ENCODE measurements at regions not wholly inside any gene's neighbourhood (a gene's known extent, or its start where the extent isn't known, plus 50 kb on each side); places are given as distances from the start of the nearest gene placed in this dataset.

DNA sequence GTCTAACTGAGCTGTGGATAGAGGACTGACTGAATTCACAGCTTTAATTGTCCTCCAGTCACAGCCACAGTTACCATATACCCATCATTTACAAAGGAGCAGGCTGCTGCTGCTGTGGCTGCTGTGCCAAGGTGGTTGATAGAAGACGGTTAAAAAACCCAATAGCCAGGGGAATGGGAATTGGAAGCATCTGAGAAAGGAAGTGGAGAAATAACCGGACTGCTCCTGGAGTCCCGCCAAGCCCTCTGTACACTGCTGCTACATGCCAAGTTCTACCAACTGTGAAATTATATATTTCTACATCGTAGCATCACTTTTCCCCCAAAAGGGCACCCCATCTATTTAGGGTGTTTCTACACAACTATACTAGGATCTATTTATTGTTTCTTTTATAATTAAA, 279.7 kb upstream of the ARX start:
- intact Hi-C loops (cut with micrococcal nuclease) = no loop called here
- Mint-ChIP-seq H3K4me1 (ENCODE audit: low read depth) (no peaks in the 10 kb centered on the region), H3K9me3 (peaks cover 2% of the 10 kb centered on the region), H3K4me3 (no peak overlapping the region), H3K27ac (no peak overlapping the region), H3K36me3 (ENCODE audit: low read depth) (no peaks in the 10 kb centered on the region), H3K27me3 (ENCODE audit: low read depth) (no peaks in the 10 kb centered on the region)
- no peak for DNase-seq
- CTCF ChIA-PET = interaction anchor here (0.7 to 0.8 kb wide), 2 partner anchors 13 to 65 kb away, joined by 3 to 4 read pairs; no protein-coding TSS in a partner anchor

DNA sequence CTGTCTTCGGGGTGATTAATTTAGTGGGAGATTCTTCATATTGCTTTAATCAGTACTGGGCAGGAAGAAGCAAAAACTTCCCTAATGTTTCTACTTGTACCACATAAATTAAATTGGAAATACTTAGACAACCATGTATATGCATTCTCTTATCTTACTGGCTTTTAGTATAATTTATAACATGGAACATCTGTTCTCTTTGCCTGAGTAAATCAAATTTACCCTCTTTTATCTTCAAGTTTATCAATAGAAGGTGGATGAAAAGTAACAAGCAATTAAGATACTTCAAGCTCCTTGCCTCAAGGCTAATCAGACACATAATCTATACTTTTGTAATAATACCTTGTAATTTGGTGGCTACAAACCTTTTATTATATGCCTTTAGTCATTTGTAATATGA, 274.4 kb upstream of the ARX start:
- CTCF ChIA-PET = no interaction called here
- Mint-ChIP-seq H3K27ac (no peak overlapping the region), H3K9me3 (no peaks in the 10 kb centered on the region), H3K4me1 (ENCODE audit: low read depth) (no peaks in the 10 kb centered on the region), H3K4me3 (no peak overlapping the region), H3K27me3 (ENCODE audit: low read depth) (no peaks in the 10 kb centered on the region), H3K36me3 (ENCODE audit: low read depth) (no peaks in the 10 kb centered on the region)
- intact Hi-C loops (cut with micrococcal nuclease) = no loop called here
- no peak for DNase-seq

DNA sequence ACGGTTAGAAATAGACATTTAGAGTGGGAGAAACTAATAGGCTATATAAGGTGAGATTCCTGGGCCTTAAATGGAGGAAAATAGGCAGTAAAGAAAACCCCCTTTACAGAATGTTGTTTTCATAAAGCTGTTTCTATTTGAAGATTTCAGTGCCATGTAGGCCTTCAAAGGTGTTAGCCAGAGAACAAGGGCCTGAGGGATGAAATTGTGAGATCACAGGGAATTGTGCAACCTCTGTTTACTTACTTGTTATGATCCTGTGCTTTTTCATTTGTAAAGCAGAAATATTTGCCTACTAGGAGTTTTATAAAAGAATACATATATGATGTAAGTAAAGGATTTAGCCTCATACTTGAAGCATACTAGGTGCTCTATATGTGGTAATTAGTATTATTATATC, 272.9 kb upstream of the ARX start:
- Mint-ChIP-seq H3K4me3 (no peak overlapping the region), H3K4me1 (ENCODE audit: low read depth) (no peaks in the 10 kb centered on the region), H3K9me3 (no peaks in the 10 kb centered on the region), H3K27ac (no peak overlapping the region), H3K27me3 (ENCODE audit: low read depth) (no peaks in the 10 kb centered on the region), H3K36me3 (ENCODE audit: low read depth) (no peaks in the 10 kb centered on the region)
- no peak for DNase-seq
- intact Hi-C loops (cut with micrococcal nuclease) = no loop called here
- CTCF ChIA-PET = no interaction called here

GRCh38 chrX:25287521-25287920, 271.8 kb upstream of the ARX start:
- no peaks in the 10 kb centered on the region for H3K36me3 Mint-ChIP-seq (ENCODE audit: low read depth)
- intact Hi-C loops (cut with micrococcal nuclease) = no loop called here
- H3K27me3 Mint-ChIP-seq (ENCODE audit: low read depth) = no peaks in the 10 kb centered on the region
- no peak overlapping the region for H3K27ac Mint-ChIP-seq
- no peaks in the 10 kb centered on the region for H3K9me3 Mint-ChIP-seq
- CTCF ChIA-PET = no interaction called here
- no peak overlapping the region for H3K4me3 Mint-ChIP-seq
- no peaks in the 10 kb centered on the region for H3K4me1 Mint-ChIP-seq (ENCODE audit: low read depth)
- DNase-seq = no peak

GRCh38 chrX:25285598-25285997, 269.8 kb upstream of the ARX start:
- no peaks in the 10 kb centered on the region for H3K27me3 Mint-ChIP-seq (ENCODE audit: low read depth)
- DNase-seq = no peak
- intact Hi-C loops (cut with micrococcal nuclease) = no loop called here
- no peaks in the 10 kb centered on the region for H3K36me3 Mint-ChIP-seq (ENCODE audit: low read depth)
- H3K27ac Mint-ChIP-seq = no peak overlapping the region
- H3K4me1 Mint-ChIP-seq (ENCODE audit: low read depth) = no peaks in the 10 kb centered on the region
- CTCF ChIA-PET = no interaction called here
- H3K4me3 Mint-ChIP-seq = no peak overlapping the region
- H3K9me3 Mint-ChIP-seq = no peaks in the 10 kb centered on the region

DNA sequence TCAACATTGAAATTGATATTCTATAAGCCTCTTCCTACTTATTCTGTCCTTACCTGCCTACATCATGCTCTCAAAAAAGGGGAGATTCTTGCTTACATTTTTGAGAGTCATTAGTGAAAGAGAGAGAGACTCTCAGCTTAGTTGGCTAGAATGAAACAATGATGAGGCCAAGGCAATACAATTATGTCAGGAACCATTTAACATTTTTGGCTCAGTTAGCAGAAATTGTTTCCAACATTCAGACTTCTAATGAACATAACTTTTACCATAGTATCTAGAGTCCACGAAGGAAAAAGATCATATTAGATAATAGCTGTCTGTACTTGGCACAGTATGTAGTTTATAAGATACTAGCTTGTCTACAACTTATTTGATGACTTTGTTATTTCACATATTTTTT, 263.7 kb upstream of the ARX start:
- no peak for DNase-seq
- Mint-ChIP-seq H3K27ac (no peak overlapping the region), H3K36me3 (ENCODE audit: low read depth) (no peaks in the 10 kb centered on the region), H3K4me1 (ENCODE audit: low read depth) (no peaks in the 10 kb centered on the region), H3K27me3 (ENCODE audit: low read depth) (no peaks in the 10 kb centered on the region), H3K4me3 (no peak overlapping the region), H3K9me3 (no peaks in the 10 kb centered on the region)
- intact Hi-C loops (cut with micrococcal nuclease) = no loop called here
- CTCF ChIA-PET = no interaction called here

DNA sequence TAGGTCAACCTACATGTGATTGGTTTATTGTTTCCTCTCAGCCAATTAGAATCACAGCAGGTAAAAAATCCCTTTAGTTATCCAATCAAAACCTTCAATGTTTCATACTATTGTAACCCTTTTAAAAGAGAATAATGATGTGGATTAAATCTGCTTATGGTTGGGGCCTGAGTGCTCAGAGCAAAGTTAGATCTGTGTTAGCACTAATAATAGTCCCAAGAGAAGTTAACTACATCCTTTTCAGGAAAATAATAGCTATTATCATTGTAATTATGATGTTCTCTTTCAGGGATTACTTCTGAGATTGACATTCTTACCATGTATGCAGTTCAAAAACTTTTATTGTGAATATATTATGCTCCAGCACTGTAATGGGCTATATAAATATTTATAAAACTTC, 262.6 kb upstream of the ARX start:
- no peak for DNase-seq
- Mint-ChIP-seq H3K4me1 (ENCODE audit: low read depth) (no peaks in the 10 kb centered on the region), H3K27me3 (ENCODE audit: low read depth) (no peaks in the 10 kb centered on the region), H3K27ac (no peak overlapping the region), H3K36me3 (ENCODE audit: low read depth) (no peaks in the 10 kb centered on the region), H3K9me3 (no peaks in the 10 kb centered on the region), H3K4me3 (no peak overlapping the region)
- intact Hi-C loops (cut with micrococcal nuclease) = no loop called here
- CTCF ChIA-PET = no interaction called here

DNA sequence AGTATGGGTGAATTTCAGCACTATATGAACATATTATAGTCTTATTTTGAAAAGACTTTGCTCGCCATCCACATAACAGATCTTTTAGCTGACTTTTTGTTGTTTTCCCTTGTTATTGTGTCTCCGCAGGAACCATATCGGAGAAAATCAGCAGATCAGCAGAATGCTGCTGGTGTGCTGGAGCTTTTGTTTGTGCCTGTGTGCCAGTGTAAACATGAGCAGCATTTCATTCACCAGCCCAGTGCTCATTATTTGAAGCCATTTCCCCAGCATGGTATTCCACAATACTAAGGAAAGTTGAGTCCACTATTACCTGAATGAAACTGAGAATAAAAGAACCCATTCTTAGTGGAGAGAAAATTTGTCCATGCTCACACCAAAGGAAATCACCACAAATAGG, 261.8 kb upstream of the ARX start:
- H3K4me3 Mint-ChIP-seq = no peak overlapping the region
- intact Hi-C loops (cut with micrococcal nuclease) = no loop called here
- no peaks in the 10 kb centered on the region for H3K36me3 Mint-ChIP-seq (ENCODE audit: low read depth)
- no peaks in the 10 kb centered on the region for H3K4me1 Mint-ChIP-seq (ENCODE audit: low read depth)
- H3K9me3 Mint-ChIP-seq = no peaks in the 10 kb centered on the region
- no peak for DNase-seq
- CTCF ChIA-PET = no interaction called here
- H3K27ac Mint-ChIP-seq = no peak overlapping the region
- H3K27me3 Mint-ChIP-seq (ENCODE audit: low read depth) = no peaks in the 10 kb centered on the region

DNA sequence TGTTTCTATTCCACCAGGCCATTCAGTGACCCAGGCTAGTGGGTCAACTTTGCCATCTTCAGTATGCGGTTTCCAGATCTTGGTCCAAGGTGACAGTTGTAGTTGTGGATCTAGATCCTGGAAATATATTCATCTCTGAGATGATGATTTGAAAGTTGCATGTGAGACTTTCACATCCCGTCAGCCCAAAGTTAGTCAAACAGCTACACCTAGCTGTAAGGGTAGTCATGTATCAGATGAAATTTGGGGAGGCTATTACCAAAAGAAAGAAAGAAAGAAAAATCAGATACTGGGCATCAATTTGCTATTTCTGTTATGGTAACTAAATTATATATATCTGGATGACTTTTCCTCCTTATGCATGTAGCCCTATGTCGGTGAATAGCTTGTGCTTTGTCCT, 259.4 kb upstream of the ARX start:
- Mint-ChIP-seq H3K36me3 (ENCODE audit: low read depth) (no peaks in the 10 kb centered on the region), H3K4me1 (ENCODE audit: low read depth) (no peaks in the 10 kb centered on the region), H3K4me3 (no peak overlapping the region), H3K27ac (no peak overlapping the region), H3K27me3 (ENCODE audit: low read depth) (no peaks in the 10 kb centered on the region), H3K9me3 (no peaks in the 10 kb centered on the region)
- DNase-seq = no peak
- CTCF ChIA-PET = no interaction called here
- intact Hi-C loops (cut with micrococcal nuclease) = no loop called here

- intact Hi-C loops (cut with micrococcal nuclease) = no loop called here
- H3K9me3 Mint-ChIP-seq = no peaks in the 10 kb centered on the region
- H3K4me3 Mint-ChIP-seq = no peak overlapping the region
- H3K27me3 Mint-ChIP-seq (ENCODE audit: low read depth) = no peaks in the 10 kb centered on the region
- CTCF ChIA-PET = no interaction called here
- no peak for DNase-seq
- no peaks in the 10 kb centered on the region for H3K36me3 Mint-ChIP-seq (ENCODE audit: low read depth)
- H3K4me1 Mint-ChIP-seq (ENCODE audit: low read depth) = no peaks in the 10 kb centered on the region
- H3K27ac Mint-ChIP-seq = no peak overlapping the region
Measured at GRCh38 chrX:25241461-25241860, 225.7 kb upstream of the ARX start.

DNA sequence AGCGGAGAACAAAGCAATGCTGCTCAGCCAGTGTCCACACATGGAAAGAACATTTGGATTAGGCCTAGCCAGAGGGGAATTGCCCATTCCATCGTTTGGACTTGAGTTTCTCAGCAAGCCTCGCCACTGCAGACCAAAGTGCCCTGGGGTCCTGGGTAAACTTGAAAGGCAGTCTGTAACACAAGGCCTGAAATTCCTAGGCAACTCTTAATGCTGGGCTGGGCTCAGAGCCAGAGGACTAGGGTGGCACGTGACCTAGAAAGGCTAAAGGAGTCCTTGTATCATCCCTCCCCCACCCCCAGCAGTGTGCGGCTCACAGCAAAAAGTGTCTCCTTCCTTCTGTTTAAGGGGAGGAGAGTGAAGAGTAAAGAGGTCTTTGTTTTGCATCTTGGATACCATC, 210.4 kb upstream of the ARX start:
- H3K4me1 Mint-ChIP-seq (ENCODE audit: low read depth) = no peaks in the 10 kb centered on the region
- H3K27ac Mint-ChIP-seq = no peak overlapping the region
- no peaks in the 10 kb centered on the region for H3K27me3 Mint-ChIP-seq (ENCODE audit: low read depth)
- no peak for DNase-seq
- no peaks in the 10 kb centered on the region for H3K36me3 Mint-ChIP-seq (ENCODE audit: low read depth)
- no peaks in the 10 kb centered on the region for H3K9me3 Mint-ChIP-seq
- CTCF ChIA-PET = no interaction called here
- no peak overlapping the region for H3K4me3 Mint-ChIP-seq
- intact Hi-C loops (cut with micrococcal nuclease) = no loop called here

GRCh38 chrX:25219480-25219879, 203.7 kb upstream of the ARX start:
- H3K27me3 Mint-ChIP-seq (ENCODE audit: low read depth) = no peaks in the 10 kb centered on the region
- CTCF ChIA-PET = no interaction called here
- H3K9me3 Mint-ChIP-seq = no peaks in the 10 kb centered on the region
- H3K4me3 Mint-ChIP-seq = no peak overlapping the region
- no peaks in the 10 kb centered on the region for H3K36me3 Mint-ChIP-seq (ENCODE audit: low read depth)
- DNase-seq = no peak
- intact Hi-C loops (cut with micrococcal nuclease) = no loop called here
- no peaks in the 10 kb centered on the region for H3K4me1 Mint-ChIP-seq (ENCODE audit: low read depth)
- no peak overlapping the region for H3K27ac Mint-ChIP-seq

DNA sequence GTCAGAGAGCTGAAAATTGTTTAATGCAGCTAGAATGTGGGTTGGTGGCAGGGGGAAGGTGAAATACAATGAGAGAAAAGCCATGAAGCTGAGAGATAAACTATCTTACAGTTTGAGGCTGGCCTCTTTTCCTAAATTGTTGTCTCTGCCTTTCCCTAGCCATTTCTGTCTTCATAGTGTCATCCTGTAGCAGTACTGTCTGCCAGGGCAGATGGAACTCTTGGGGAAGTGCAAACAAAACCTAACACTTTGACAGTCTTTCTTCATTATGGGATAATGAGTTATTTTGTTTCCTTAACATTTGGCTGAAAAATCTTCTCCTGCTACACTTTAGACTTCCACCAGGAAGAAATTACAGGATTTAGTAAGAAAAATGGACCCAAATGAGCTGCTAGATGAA, 197.8 kb upstream of the ARX start:
- Mint-ChIP-seq H3K4me1 (ENCODE audit: low read depth) (no peaks in the 10 kb centered on the region), H3K36me3 (ENCODE audit: low read depth) (no peaks in the 10 kb centered on the region), H3K27me3 (ENCODE audit: low read depth) (no peaks in the 10 kb centered on the region), H3K9me3 (no peaks in the 10 kb centered on the region), H3K27ac (no peak overlapping the region), H3K4me3 (no peak overlapping the region)
- intact Hi-C loops (cut with micrococcal nuclease) = no loop called here
- CTCF ChIA-PET = no interaction called here
- DNase-seq = no peak

GRCh38 chrX:25207803-25208475, 192.2 kb upstream of the ARX start:
- Mint-ChIP-seq H3K4me1 (ENCODE audit: low read depth) (no peaks in the 10 kb centered on the region), H3K36me3 (ENCODE audit: low read depth) (no peaks in the 10 kb centered on the region), H3K4me3 (no peak overlapping the region), H3K9me3 (no peaks in the 10 kb centered on the region), H3K27me3 (ENCODE audit: low read depth) (no peaks in the 10 kb centered on the region), H3K27ac (no peak overlapping the region)
- CTCF ChIA-PET = no interaction called here
- DNase-seq = no peak
- intact Hi-C loops (cut with micrococcal nuclease) = no loop called here

Measured in activated naive CD4-positive, alpha-beta T cell treated with anti-CD3 and anti-CD28 coated beads for 36 hours (primary cell).